ENCODE measurements at regions not wholly inside any gene's neighbourhood (a gene's known extent, or its start where the extent isn't known, plus 50 kb on each side); places are given as distances from the start of the nearest gene placed in this dataset.
"Not testable (repeated sequence)": the region's sequence is repeated elsewhere in the genome, so short reads cannot be mapped to it uniquely, and the experiment has no call there.

DNA sequence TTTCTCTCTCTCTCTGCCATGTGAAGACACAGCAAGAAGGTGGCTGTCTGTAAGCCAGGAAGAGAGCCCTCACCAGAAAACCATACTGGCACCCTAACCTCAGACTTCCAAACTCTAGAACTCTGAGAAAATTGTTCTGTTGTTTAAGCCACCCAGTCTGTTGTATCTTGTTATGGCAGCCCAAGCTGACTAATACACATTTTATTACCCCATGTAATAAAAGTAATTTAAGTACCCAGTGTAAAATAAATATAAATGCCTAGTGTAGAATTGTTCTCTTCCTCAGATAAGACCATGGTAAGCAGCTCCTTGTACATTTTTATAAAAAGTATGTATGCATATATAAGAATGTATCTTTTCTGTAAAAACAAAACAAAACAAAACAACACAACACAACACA is 119.7 kb downstream of the DTL start:
- Histone ChIP-seq H3K4me3 (ENCODE audit: low read length) (no peak overlapping the region), H3K4me1 (ENCODE audit: control insufficient read depth, insufficient read depth, low read length) (peaks cover 16% of the 10 kb centered on the region), H3K36me3 (ENCODE audit: control insufficient read depth, insufficient read depth, low read length) (no peaks in the 10 kb centered on the region), H3K9me3 (ENCODE audit: control insufficient read depth, low read length) (no peaks in the 10 kb centered on the region), H3K27me3 (ENCODE audit: control insufficient read depth, insufficient read depth, low read length) (no peaks in the 10 kb centered on the region), H3K9ac (ENCODE audit: low read length) (no peak overlapping the region)

DNA sequence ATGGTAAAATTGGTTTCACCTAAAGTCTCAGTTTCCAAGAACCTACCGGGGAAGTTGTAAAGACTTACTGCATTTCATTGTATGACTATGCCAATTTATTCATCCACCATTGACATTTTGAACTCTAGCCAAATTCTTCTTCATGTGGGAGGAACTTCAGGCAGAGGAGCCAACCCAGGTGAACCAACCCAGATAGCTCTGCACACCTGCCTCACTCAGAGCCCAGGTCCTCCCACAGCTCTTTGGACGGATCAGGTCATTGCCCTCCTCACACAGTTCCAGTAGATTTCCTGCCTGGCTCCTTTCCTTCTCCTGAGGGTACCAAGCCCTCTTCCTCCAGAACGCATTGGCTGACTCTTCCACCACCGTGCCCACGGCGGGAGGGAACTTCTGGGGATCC is 121.7 kb downstream of the DTL start:
- Histone ChIP-seq H3K27me3 (ENCODE audit: control insufficient read depth, insufficient read depth, low read length) (no peaks in the 10 kb centered on the region), H3K4me3 (ENCODE audit: low read length) (no peak overlapping the region), H3K9me3 (ENCODE audit: control insufficient read depth, low read length) (no peaks in the 10 kb centered on the region), H3K4me1 (ENCODE audit: control insufficient read depth, insufficient read depth, low read length) (peaks cover 25% of the 10 kb centered on the region), H3K36me3 (ENCODE audit: control insufficient read depth, insufficient read depth, low read length) (no peaks in the 10 kb centered on the region), H3K9ac (ENCODE audit: low read length) (no peak overlapping the region)

DNA sequence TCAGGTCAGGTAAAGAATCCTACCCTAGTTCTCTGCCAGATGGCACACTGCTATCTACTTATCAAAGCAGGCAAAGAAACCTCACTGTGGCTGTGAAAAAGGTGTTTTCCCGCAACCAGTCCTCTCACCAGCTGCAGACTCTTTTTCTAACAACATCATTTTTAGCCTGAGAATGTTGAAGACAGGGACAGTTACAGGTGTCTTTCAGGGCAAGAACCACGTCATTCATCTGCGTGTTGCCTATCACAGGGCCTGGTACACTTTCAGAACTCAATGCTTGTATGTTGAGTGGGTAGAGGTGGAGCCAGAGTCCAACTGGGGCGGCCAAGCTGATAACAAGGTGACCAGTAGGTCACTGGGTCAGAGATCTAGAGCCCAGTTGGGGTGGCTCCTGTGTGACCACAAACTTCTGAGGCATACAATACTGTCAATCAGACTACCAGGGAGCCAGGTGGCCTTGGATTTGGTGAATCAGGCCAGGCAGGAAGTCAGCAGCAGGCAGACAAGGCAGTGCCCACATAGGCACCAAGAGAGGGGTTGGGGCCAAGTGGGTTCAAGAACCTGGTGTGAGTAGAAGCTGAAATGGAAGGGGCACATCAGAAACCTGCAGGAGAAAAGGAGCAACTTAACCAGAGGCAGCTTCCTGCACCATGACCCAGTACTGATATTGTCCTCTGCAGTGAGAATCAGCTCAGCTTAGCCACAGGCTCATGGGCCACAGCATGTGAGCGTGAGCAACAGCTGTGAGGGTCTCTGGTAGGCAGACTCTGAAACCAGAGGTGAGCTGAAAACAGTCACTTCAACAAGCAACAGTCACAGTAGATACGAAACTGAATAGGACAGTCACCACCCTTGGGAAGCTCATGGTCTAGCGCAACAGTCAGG is 123.6 kb downstream of the DTL start:
- Histone ChIP-seq H3K9me3 (ENCODE audit: control insufficient read depth, low read length) (no peaks in the 10 kb centered on the region), H3K4me1 (ENCODE audit: control insufficient read depth, insufficient read depth, low read length) (peaks cover 27% of the 10 kb centered on the region), H3K36me3 (ENCODE audit: control insufficient read depth, insufficient read depth, low read length) (no peaks in the 10 kb centered on the region), H3K4me3 (ENCODE audit: low read length) (no peak overlapping the region), H3K9ac (ENCODE audit: low read length) (no peak overlapping the region), H3K27me3 (ENCODE audit: control insufficient read depth, insufficient read depth, low read length) (no peaks in the 10 kb centered on the region)

DNA sequence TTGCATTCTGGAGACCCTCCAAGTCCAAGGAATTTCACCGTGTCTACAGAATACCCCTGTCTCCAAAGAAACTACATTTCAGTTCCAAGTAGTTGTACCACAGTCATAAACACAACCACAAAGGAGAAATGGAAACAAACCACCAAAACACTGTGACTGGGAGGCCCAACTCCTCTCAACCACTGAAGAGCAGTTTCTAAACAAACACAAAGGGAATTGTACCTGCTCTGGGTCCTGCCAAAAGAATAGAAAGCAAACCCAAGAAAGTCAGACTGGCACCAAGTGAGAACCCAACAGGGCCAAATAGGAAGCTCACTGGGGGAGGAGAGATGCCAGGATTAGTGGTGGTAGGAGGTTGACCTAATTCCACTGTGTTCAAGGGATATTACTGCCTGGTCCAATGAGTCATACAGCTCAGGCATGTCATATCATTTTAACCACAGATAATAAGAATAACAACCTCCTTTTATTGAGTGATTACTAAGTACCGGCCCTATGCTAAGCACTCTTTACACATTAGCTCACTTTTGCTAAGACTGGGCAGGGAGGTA is 123.9 kb upstream of the PPP2R5A start:
- no peak overlapping the region for H3K9ac ChIP-seq (ENCODE audit: low read length)
- no peaks in the 10 kb centered on the region for H3K9me3 ChIP-seq (ENCODE audit: control insufficient read depth, low read length)
- H3K36me3 ChIP-seq (ENCODE audit: control insufficient read depth, insufficient read depth, low read length), result no peaks in the 10 kb centered on the region
- H3K4me3 ChIP-seq (ENCODE audit: low read length), result no peak overlapping the region
- no peaks in the 10 kb centered on the region for H3K27me3 ChIP-seq (ENCODE audit: control insufficient read depth, insufficient read depth, low read length)
- H3K4me1 ChIP-seq (ENCODE audit: control insufficient read depth, insufficient read depth, low read length), result peaks cover 28% of the 10 kb centered on the region

DNA sequence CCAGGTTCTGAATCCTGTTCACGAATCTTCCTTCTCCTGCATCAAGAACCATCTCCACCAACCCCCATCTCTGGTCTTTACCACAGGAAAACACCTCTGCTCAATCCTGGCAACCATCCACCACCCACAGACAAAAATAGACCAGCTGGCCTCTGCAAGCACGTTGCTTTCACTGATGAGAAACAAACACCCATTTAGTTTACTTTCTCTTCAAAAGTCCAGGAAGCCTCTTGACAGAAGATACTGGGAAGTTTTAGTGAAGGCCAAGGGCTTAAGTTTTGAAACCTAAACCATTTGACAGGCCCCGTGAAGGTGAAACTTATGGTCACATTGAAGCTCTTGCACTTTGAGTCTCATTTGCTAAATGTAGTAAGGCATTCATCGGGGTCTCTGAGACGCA is 122.6 kb upstream of the PPP2R5A start:
- Histone ChIP-seq H3K4me1 (ENCODE audit: control insufficient read depth, insufficient read depth, low read length) (peaks cover 37% of the 10 kb centered on the region), H3K4me3 (ENCODE audit: low read length) (no peak overlapping the region), H3K9me3 (ENCODE audit: control insufficient read depth, low read length) (no peaks in the 10 kb centered on the region), H3K9ac (ENCODE audit: low read length) (no peak overlapping the region), H3K36me3 (ENCODE audit: control insufficient read depth, insufficient read depth, low read length) (no peaks in the 10 kb centered on the region), H3K27me3 (ENCODE audit: control insufficient read depth, insufficient read depth, low read length) (no peaks in the 10 kb centered on the region)

DNA sequence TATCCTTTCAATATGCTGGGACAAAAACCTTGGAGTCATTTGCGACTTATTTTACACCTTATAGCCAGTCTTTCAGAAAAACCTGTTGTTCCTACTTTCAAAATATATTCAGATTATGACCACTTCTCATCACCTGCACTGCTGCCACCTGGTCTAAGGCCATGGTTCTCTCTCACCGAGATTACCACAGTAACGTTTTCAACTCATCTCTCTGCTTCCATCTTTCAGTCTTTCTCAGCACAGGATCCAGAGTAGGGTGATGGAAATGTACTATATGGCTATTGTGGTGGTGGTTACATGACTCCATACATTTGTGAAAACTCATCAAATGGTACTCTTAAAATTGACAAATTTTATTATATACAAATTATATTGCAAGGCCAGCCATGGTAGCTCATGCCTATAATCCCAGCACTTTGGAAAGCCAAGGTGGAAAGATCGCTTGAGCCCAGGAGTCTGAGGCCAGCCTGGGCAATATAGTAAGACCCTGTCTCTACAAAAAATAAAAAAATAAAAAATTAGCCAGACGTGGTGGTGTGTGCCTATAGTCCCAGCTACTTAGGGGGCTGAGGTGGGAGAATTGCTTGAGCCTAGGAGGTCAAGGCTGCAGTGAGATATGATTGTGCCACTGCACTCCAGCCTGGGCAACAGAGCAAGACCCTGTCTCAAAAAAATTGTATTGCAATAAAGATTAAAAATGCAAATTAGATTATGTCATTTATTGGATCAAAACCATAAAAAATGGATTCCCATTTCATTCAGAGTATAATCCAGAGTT is 120.9 kb upstream of the PPP2R5A start:
- no peaks in the 10 kb centered on the region for H3K27me3 ChIP-seq (ENCODE audit: control insufficient read depth, insufficient read depth, low read length)
- H3K4me1 ChIP-seq (ENCODE audit: control insufficient read depth, insufficient read depth, low read length), result peaks cover 31% of the 10 kb centered on the region
- H3K9ac ChIP-seq (ENCODE audit: low read length), result no peak overlapping the region
- no peaks in the 10 kb centered on the region for H3K9me3 ChIP-seq (ENCODE audit: control insufficient read depth, low read length)
- no peak overlapping the region for H3K4me3 ChIP-seq (ENCODE audit: low read length)
- no peaks in the 10 kb centered on the region for H3K36me3 ChIP-seq (ENCODE audit: control insufficient read depth, insufficient read depth, low read length)

DNA sequence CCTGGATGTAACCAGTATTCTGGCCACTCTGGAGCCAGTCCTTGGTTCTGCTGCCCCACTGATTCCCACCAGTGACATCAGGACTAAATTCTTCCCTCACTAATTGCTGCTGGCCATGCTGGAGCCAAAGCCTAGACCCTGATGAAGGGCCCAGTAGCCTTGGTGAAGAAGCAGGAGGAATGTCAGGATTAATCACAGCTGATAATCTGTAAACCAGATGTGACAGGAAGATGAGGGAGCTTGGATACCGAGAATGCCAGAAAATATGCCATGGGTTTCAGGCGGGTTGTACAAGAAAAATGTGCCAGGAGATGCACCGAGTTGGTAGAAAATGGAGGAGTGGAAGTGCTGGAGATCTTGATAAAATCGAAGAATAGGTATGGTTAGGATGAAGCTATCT is 119.0 kb upstream of the PPP2R5A start:
- no peaks in the 10 kb centered on the region for H3K9me3 ChIP-seq (ENCODE audit: control insufficient read depth, low read length)
- no peak overlapping the region for H3K9ac ChIP-seq (ENCODE audit: low read length)
- peaks cover 24% of the 10 kb centered on the region for H3K4me1 ChIP-seq (ENCODE audit: control insufficient read depth, insufficient read depth, low read length)
- H3K36me3 ChIP-seq (ENCODE audit: control insufficient read depth, insufficient read depth, low read length), result no peaks in the 10 kb centered on the region
- no peaks in the 10 kb centered on the region for H3K27me3 ChIP-seq (ENCODE audit: control insufficient read depth, insufficient read depth, low read length)
- H3K4me3 ChIP-seq (ENCODE audit: low read length), result no peak overlapping the region

DNA sequence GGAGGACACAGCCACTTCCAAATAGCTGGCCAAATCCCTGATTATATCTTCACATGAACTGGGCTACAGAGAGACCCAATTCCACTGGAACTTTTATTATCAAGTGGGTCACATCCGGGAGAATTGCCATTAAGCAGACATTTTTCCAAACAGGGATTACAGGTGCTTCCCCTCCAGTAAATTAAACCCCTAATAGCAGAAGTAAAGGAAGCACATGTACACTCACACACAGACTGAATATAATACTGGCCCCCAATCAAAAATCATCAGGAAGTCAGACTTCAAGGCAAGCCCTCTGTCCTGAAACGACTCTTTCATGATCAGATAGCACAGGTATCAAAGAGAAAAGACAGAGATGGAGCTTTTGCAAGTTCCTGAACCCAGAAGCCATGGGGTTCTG is 118.6 kb upstream of the PPP2R5A start:
- H3K36me3 ChIP-seq (ENCODE audit: control insufficient read depth, insufficient read depth, low read length), result no peaks in the 10 kb centered on the region
- H3K27me3 ChIP-seq (ENCODE audit: control insufficient read depth, insufficient read depth, low read length), result no peaks in the 10 kb centered on the region
- H3K9ac ChIP-seq (ENCODE audit: low read length), result no peak overlapping the region
- H3K4me3 ChIP-seq (ENCODE audit: low read length), result no peak overlapping the region
- peaks cover 20% of the 10 kb centered on the region for H3K4me1 ChIP-seq (ENCODE audit: control insufficient read depth, insufficient read depth, low read length)
- H3K9me3 ChIP-seq (ENCODE audit: control insufficient read depth, low read length), result no peaks in the 10 kb centered on the region

DNA sequence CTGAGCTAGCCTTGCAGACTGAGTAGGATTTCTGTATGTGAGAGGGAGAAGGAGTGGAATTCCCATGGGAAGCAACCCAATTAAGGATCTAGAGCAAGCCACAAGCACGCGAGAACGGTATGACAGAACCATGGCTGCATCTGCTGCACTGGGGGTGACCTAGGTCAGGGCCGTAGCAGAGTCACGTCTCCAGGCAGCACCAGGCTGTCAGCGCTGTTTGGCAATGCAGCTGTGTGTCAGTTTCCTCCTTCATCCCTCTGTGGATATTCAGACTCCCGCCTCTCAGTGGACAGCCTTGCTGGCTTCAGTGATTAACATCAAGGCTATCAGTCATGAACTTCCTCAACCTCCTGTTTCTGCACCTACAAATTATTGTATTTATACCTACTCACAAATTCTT is 118.1 kb upstream of the PPP2R5A start:
- no peaks in the 10 kb centered on the region for H3K36me3 ChIP-seq (ENCODE audit: control insufficient read depth, insufficient read depth, low read length)
- H3K9ac ChIP-seq (ENCODE audit: low read length), result no peak overlapping the region
- no peak overlapping the region for H3K4me3 ChIP-seq (ENCODE audit: low read length)
- H3K4me1 ChIP-seq (ENCODE audit: control insufficient read depth, insufficient read depth, low read length), result peaks cover 18% of the 10 kb centered on the region
- H3K27me3 ChIP-seq (ENCODE audit: control insufficient read depth, insufficient read depth, low read length), result no peaks in the 10 kb centered on the region
- H3K9me3 ChIP-seq (ENCODE audit: control insufficient read depth, low read length), result no peaks in the 10 kb centered on the region

DNA sequence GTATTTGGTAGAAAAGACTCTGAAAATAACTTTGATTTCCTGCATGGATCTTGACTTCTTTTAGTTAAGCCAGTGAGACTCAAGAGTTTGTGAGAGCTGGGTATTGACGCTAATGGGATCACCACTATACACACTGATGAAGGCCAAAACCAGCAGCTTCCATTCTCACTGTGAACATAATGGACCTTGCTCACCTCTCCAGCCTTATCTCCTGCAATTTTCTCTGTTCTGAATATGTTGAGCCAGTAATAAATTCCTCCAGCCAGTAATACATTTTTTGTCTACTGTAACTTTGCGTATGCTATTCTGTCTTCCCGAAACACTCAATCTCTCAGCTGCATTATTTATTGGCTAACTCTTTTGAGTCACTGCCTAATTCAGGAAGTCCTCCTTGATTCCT is 111.6 kb upstream of the PPP2R5A start:
- Histone ChIP-seq H3K4me1 (ENCODE audit: control insufficient read depth, insufficient read depth, low read length) (no peaks in the 10 kb centered on the region), H3K9me3 (ENCODE audit: control insufficient read depth, low read length) (no peaks in the 10 kb centered on the region), H3K36me3 (ENCODE audit: control insufficient read depth, insufficient read depth, low read length) (no peaks in the 10 kb centered on the region)

DNA sequence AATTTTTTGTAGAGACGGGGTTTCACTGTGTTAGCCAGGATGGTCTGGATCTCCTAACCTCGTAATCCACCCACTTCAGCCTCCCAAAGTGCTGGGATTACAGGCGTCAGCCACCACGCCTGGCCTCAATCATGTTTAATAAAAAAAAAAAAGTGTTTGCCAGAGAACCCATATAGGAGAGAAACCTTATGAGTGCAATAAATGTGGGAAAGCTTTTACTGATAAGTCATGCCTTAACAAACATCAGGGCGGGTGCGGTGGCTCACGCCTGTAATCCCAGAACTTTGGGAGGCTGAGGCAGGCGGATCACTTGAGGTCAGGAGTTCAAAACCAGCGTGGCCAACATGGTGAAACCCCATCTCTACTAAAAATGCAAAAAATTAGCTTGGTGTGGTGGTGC is 110.9 kb upstream of the PPP2R5A start:
- H3K9ac ChIP-seq (ENCODE audit: low read length); H3K4me1 ChIP-seq (ENCODE audit: control insufficient read depth, insufficient read depth, low read length); H3K4me3 ChIP-seq (ENCODE audit: low read length): not testable (repeated sequence)

More for the DNA sequence above, 111.6 kb upstream of the PPP2R5A start:
- no peak overlapping the region for H3K4me3 ChIP-seq (ENCODE audit: low read length)
- no peaks in the 10 kb centered on the region for H3K27me3 ChIP-seq (ENCODE audit: control insufficient read depth, insufficient read depth, low read length)
- no peak overlapping the region for H3K9ac ChIP-seq (ENCODE audit: low read length)

DNA sequence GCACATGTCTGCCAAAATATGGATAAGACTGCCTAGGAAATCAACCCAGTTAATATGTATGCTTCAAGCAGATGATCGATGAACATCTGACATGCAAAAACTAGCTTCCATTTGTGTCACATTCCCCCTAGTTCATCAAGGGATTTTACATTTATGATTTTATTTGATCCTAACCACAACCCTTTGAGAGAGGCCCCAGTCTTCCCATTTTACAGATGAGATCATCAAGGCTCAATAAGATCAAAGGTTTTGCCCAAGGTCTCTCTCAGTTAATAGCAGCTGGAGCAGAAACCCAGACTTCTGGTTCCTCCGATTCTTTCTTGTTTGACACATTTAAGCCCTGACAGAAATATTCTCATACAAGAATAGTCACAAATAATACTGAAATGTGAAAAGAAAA is 107.7 kb upstream of the PPP2R5A start:
- Histone ChIP-seq H3K9me3 (ENCODE audit: control insufficient read depth, low read length) (no peaks in the 10 kb centered on the region), H3K4me3 (ENCODE audit: low read length) (no peak overlapping the region), H3K4me1 (ENCODE audit: control insufficient read depth, insufficient read depth, low read length) (no peaks in the 10 kb centered on the region), H3K27me3 (ENCODE audit: control insufficient read depth, insufficient read depth, low read length) (no peaks in the 10 kb centered on the region), H3K9ac (ENCODE audit: low read length) (no peak overlapping the region), H3K36me3 (ENCODE audit: control insufficient read depth, insufficient read depth, low read length) (no peaks in the 10 kb centered on the region)

More for the DNA sequence above, 110.9 kb upstream of the PPP2R5A start:
- H3K36me3 ChIP-seq (ENCODE audit: control insufficient read depth, insufficient read depth, low read length); H3K9me3 ChIP-seq (ENCODE audit: control insufficient read depth, low read length); H3K27me3 ChIP-seq (ENCODE audit: control insufficient read depth, insufficient read depth, low read length): not testable (repeated sequence)
